K562 (cell line): ENCODE measurements at regions not wholly inside any gene's neighbourhood (a gene's known extent, or its start where the extent isn't known, plus 50 kb on each side); places are given as distances from the start of the nearest gene placed in this dataset.
"Not testable (repeated sequence)": the region's sequence is repeated elsewhere in the genome, so short reads cannot be mapped to it uniquely, and the experiment has no call there.

ENCODE experiments used
- ATAC-seq: fragments of 200-7000 bp; cut with Tn5 transposase; 3 replicates; pipeline ENCODE4 v1.9.1; 2020; ENCODE audit warnings: moderate library complexity
- BruUV-seq: library from RNA; stranded (reverse); fragments of 400-500 nt; replicated peaks from 2 replicates; lab custom pipeline; 2021; lab: Mats Ljungman, UMichigan
- CTCF ChIA-PET: fragments of 300-600 bp; formaldehyde crosslinking; extraction: SDS; loops from one replicate; lab custom pipeline; 2021; ENCODE audit warnings: low intra/inter-chr PET ratio; lab: Yijun Ruan, JAX
- POLR2A ChIA-PET: fragments of 300-600, 350-650 bp; sonication (Branson Sonifier 250); formaldehyde crosslinking; extraction: SDS; loops from one replicate; lab custom pipeline; 2021; ENCODE audit warnings: antibody characterized with exemption, inconsistent platforms; lab: Yijun Ruan, JAX
- DNase-seq, 4 experiments: peaks; one replicate each; pipeline versions ENCODE4 v3.0.0 to v3.0.0-alpha.2; 2011 to 2018; ENCODE audit warnings: low spot score in 3 of 4, mixed read lengths in 3 of 4; ENCODE audit errors: extremely low read depth in 1 of 4
- FAIRE-seq: peaks from 2 replicates; lab custom pipeline; 2011; peaks lifted over from hg19 to GRCh38; lab: Jason Lieb, UNC
- H2AFZ ChIP-seq: 2 replicates; pipeline ENCODE4 v1.6.0; 2011; ENCODE audit warnings: low read depth, low read length, control low read depth, inconsistent platforms
- H3K27ac ChIP-seq: fragments of 200-600 bp; 3 replicates; pipeline ENCODE4 v1.8.0; 2011; ENCODE audit warnings: low read depth, mild to moderate bottlenecking, control low read depth, inconsistent platforms, low read length, moderate library complexity, mixed read lengths; ENCODE audit errors: extremely low read depth
- H3K27me3 ChIP-seq, 2 experiments: fragments of 300-600 bp in 1 of 2; 2 replicates in 1 of 2; 3 replicates in 1 of 2; pipeline versions ENCODE4 v1.6.0 to v1.8.0; 2011; ENCODE audit warnings: inconsistent platforms in 2 of 2, low read length in 2 of 2, mild to moderate bottlenecking in 1 of 2, mixed read lengths in 1 of 2, moderate library complexity in 1 of 2; ENCODE audit not compliant: control insufficient read depth in 2 of 2, insufficient read depth in 2 of 2
- H3K36me3 ChIP-seq: fragments of 300-600 bp; 3 replicates; pipeline ENCODE4 v1.8.0; 2011; ENCODE audit warnings: mild to moderate bottlenecking, low read length, inconsistent platforms; ENCODE audit not compliant: control insufficient read depth, insufficient read depth
- H3K4me1 ChIP-seq, 2 experiments: fragments of 200-600 bp in 1 of 2; replicated peaks in 1 of 2; 2 replicates in 1 of 2; 3 replicates in 1 of 2; pipeline versions ENCODE4 v1.5.1 to v1.8.0; 2011; ENCODE audit warnings: inconsistent platforms in 2 of 2, low read length in 2 of 2, mild to moderate bottlenecking in 1 of 2, mixed read lengths in 1 of 2, moderate library complexity in 1 of 2; ENCODE audit not compliant: control insufficient read depth in 2 of 2, insufficient read depth in 2 of 2
- H3K4me2 ChIP-seq: 2 replicates; pipeline ENCODE4 v1.6.1; 2011; ENCODE audit warnings: low read length, control low read depth, inconsistent platforms, mixed read lengths; ENCODE audit not compliant: insufficient read depth
- H3K4me3 ChIP-seq: fragments of 200-600 bp; sonication (generic), shearing (Covaris generic); 2 replicates; pipeline ENCODE4 v1.5.1; 2016; ENCODE audit warnings: control low read depth, inconsistent platforms
- H3K79me2 ChIP-seq: fragments of 200-600 bp; 3 replicates; pipeline ENCODE4 v1.8.0; 2011; ENCODE audit warnings: low read length, inconsistent platforms; ENCODE audit not compliant: control insufficient read depth, insufficient read depth
- H3K9ac ChIP-seq, 2 experiments: 2 replicates each; pipeline versions ENCODE4 v1.6.0 to v1.6.1; 2011; ENCODE audit warnings: low read depth in 2 of 2, low read length in 2 of 2, control low read depth in 1 of 2, inconsistent platforms in 1 of 2, mild to moderate bottlenecking in 1 of 2, mixed read lengths in 1 of 2; ENCODE audit not compliant: insufficient read depth in 1 of 2
- H3K9me1 ChIP-seq: one replicate; pipeline ENCODE4 v1.6.0; 2011; ENCODE audit warnings: inconsistent platforms, mild to moderate bottlenecking, low read length, moderate library complexity; ENCODE audit not compliant: control insufficient read depth, insufficient read depth
- H3K9me3 ChIP-seq: replicated peaks from 2 replicates; pipeline ENCODE4 v1.5.1; 2011; ENCODE audit warnings: low read depth, low read length, inconsistent platforms; ENCODE audit not compliant: control insufficient read depth, insufficient read depth
- H4K20me1 ChIP-seq: replicated peaks from 2 replicates; pipeline ENCODE4 v1.6.1; 2011; ENCODE audit warnings: low read length, inconsistent platforms, mixed read lengths; ENCODE audit not compliant: control insufficient read depth, insufficient read depth
- ASH1L ChIP-seq: fragments of 450-650 bp; IDR thresholded peaks from 2 replicates; pipeline ENCODE4 v1.6.1; 2018; ENCODE audit warnings: borderline replicate concordance, mild to moderate bottlenecking, low read depth; ENCODE audit not compliant: partially characterized antibody
- GTF2B ChIP-seq: IDR thresholded peaks from 2 replicates; pipeline ENCODE4 v1.6.1; 2011; ENCODE audit not compliant: insufficient read length; ENCODE audit errors: extremely low read depth
- HMG20A ChIP-seq: fragments of 450-650 bp; formaldehyde crosslinking; conservative IDR thresholded peaks from 2 replicates; pipeline ENCODE4 v1.4.0; 2020; ENCODE audit warnings: mild to moderate bottlenecking, mixed read lengths
- HNRNPK ChIP-seq: fragments of 200-400 bp; formaldehyde crosslinking; IDR thresholded peaks from one replicate; pipeline ENCODE4 v1.6.1; 2018; ENCODE audit warnings: mild to moderate bottlenecking, low read depth, low read length; ENCODE audit not compliant: poor library complexity, severe bottlenecking
- PHF20 ChIP-seq: fragments of 450-650 bp; IDR thresholded peaks from 2 replicates; pipeline ENCODE4 v1.6.1; 2018; ENCODE audit not compliant: partially characterized antibody
- RBM25 ChIP-seq: fragments of 200-400 bp; formaldehyde crosslinking; IDR thresholded peaks from 2 replicates; pipeline ENCODE4 v1.6.1; 2018; ENCODE audit warnings: low read length, low read depth, moderate library complexity; ENCODE audit not compliant: severe bottlenecking
- SPI1 ChIP-seq: IDR thresholded peaks from 2 replicates; pipeline ENCODE4 v1.6.1; 2011; ENCODE audit warnings: low read depth, low read length, control low read depth, borderline replicate concordance
- XRCC5 ChIP-seq: fragments of 200-400 bp; formaldehyde crosslinking; IDR thresholded peaks from 2 replicates; pipeline ENCODE4 v1.6.1; 2017; ENCODE audit warnings: low read depth, mild to moderate bottlenecking, low read length
- ZC3H4 ChIP-seq: sonication (generic); formaldehyde crosslinking; IDR thresholded peaks from 2 replicates; pipeline ENCODE4 v1.9.0; 2021; ENCODE audit warnings: missing genetic modification reagents, borderline replicate concordance
- WGBS: fragments of 100-300 bp; shearing (Covaris generic); methylation state at CpG from one replicate; pipeline ENCODE4 v1.1.6; 2016; ENCODE audit warnings: low coverage, mixed read lengths; ENCODE audit not compliant: insufficient coverage; ENCODE audit errors: missing lambda C conversion rate; 5-methylcytosine and 5-hydroxymethylcytosine counted together
- in situ Hi-C: fragments of 300-500 bp; cut with MboI; formaldehyde crosslinking; loops from 4 replicates; pipeline ENCODE4 v1.15.0; 2018; ENCODE audit warnings: inconsistent platforms, mixed read lengths
- intact Hi-C: fragments of 100-400 bp; cut with micrococcal nuclease; formaldehyde crosslinking; loops from 2 replicates; pipeline ENCODE4 v1.14.2; 2022

- ChIA-PET POLR2A (no interaction called here), CTCF (no interaction called here)
- ATAC-seq (no peak), DNase-seq (no peak), FAIRE-seq (no peak)
- intact Hi-C loops = no loop called here
- Histone ChIP-seq H3K9me3 (no peaks in the 10 kb centered on the region), H3K27ac (no peak overlapping the region), H3K4me2 (no peak overlapping the region), H3K4me3 (no peak overlapping the region), H3K4me1 (no peaks in the 10 kb centered on the region), H4K20me1 (no peaks in the 10 kb centered on the region), H3K9me1 (no peaks in the 10 kb centered on the region), H2AFZ (no peak overlapping the region), H3K27me3 (no peaks in the 10 kb centered on the region), H3K9ac (no peak overlapping the region), H3K79me2 (no peaks in the 10 kb centered on the region), H3K36me3 (no peaks in the 10 kb centered on the region)
- in situ Hi-C loops = no loop called here
- no peak for TF ChIP-seq PHF20
- TF ChIP-seq RBM25 = no peak
- no peak for TF ChIP-seq ZC3H4 (CRISPR knock-in tag)
- no peak for TF ChIP-seq SPI1
- no peak for TF ChIP-seq HMG20A (CRISPR knock-in tag)
- no peak for TF ChIP-seq GTF2B
- TF ChIP-seq ASH1L = no peak
- no peak for TF ChIP-seq HNRNPK
- TF ChIP-seq XRCC5 = no peak
- BruUV-seq = no TSS peak
- WGBS = 1% methylated on average over 4 of the region's 4 CpGs
These were observed 112.5 kb downstream of the HMHB1 start for GRCh38 chr5:143924311-143924978.

GRCh38 chr5:143924979-143925325 is 113.0 kb downstream of the HMHB1 start:
- H3K9me3 ChIP-seq, H3K27me3 ChIP-seq, ATAC-seq, FAIRE-seq, H3K9ac ChIP-seq, H3K9me1 ChIP-seq, H3K4me3 ChIP-seq, in situ Hi-C loops, H3K36me3 ChIP-seq, POLR2A ChIA-PET, H3K27ac ChIP-seq, H3K4me2 ChIP-seq, H2AFZ ChIP-seq, BruUV-seq, intact Hi-C loops, H3K4me1 ChIP-seq, H3K79me2 ChIP-seq, CTCF ChIA-PET, DNase-seq, H4K20me1 ChIP-seq: not testable (repeated sequence)
- 0% methylated on average over 2 of the region's 3 CpGs for WGBS
